Breast epithelium (tissue), 3 donors: ENCODE measurements at regions not wholly inside any gene's neighbourhood (a gene's known extent, or its start where the extent isn't known, plus 50 kb on each side); places are given as distances from the start of the nearest gene placed in this dataset.

Experiments used
- POLR2A ChIP-seq: fragments of 450-650 bp; IDR thresholded peaks from one replicate; pipeline ENCODE4 v1.6.1; 2016; ENCODE audit warnings: antibody characterized with exemption, mild to moderate bottlenecking, moderate library complexity
- POLR2AphosphoS5 ChIP-seq, 3 donors: sonication (generic); formaldehyde crosslinking; IDR thresholded peaks; one replicate each; pipeline ENCODE4 v1.6.1; 2017; ENCODE audit warnings: antibody characterized with exemption in 3 of 3
- TF ChIP-seq, protein P1 (sequence below), 3 donors: fragments of 450-650 bp; IDR thresholded peaks; one replicate each; pipeline ENCODE4 v1.5.1; 2016 to 2017; ENCODE audit warnings: antibody characterized with exemption in 3 of 3, mild to moderate bottlenecking in 3 of 3, moderate library complexity in 3 of 3

DNA sequence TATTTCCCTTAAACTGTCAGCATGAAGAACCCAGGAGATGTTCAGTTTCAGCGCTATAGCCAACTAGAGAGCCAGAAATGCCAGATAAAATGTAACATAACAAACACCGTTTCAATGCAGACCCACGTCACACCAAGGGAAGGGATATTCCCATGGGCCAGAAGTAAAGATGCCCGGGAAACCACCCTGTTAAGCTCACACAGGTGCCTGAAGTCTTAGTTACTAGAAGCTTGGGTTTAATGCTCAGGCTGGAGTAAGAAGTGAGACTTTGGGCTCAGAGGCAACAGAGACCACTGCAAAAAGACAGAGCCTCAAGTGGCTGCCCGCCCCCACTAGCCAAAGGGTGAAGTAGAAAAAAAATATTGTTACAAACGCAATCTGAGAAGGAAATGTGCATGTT is 52.3 kb downstream of the SYNE3 start:
- TF ChIP-seq, protein P1, sequence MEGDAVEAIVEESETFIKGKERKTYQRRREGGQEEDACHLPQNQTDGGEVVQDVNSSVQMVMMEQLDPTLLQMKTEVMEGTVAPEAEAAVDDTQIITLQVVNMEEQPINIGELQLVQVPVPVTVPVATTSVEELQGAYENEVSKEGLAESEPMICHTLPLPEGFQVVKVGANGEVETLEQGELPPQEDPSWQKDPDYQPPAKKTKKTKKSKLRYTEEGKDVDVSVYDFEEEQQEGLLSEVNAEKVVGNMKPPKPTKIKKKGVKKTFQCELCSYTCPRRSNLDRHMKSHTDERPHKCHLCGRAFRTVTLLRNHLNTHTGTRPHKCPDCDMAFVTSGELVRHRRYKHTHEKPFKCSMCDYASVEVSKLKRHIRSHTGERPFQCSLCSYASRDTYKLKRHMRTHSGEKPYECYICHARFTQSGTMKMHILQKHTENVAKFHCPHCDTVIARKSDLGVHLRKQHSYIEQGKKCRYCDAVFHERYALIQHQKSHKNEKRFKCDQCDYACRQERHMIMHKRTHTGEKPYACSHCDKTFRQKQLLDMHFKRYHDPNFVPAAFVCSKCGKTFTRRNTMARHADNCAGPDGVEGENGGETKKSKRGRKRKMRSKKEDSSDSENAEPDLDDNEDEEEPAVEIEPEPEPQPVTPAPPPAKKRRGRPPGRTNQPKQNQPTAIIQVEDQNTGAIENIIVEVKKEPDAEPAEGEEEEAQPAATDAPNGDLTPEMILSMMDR (IDR thresholded peaks at IDR 0.05) = no peak
- TF ChIP-seq POLR2AphosphoS5 (IDR thresholded peaks at IDR 0.05) = no peak
- TF ChIP-seq POLR2A = no peak
